Loucy (cell line): ENCODE measurements at regions not wholly inside any gene's neighbourhood (a gene's known extent, or its start where the extent isn't known, plus 50 kb on each side); places are given as distances from the start of the nearest gene placed in this dataset.

Experiments used
- H2AFZ ChIP-seq: fragments of 200-600 bp; sonication (generic); 2 replicates; pipeline ENCODE4 v1.6.0; 2016; ENCODE audit warnings: antibody characterized with exemption, mild to moderate bottlenecking, low read length, moderate library complexity
- H3F3A ChIP-seq: fragments of 200-600 bp; 2 replicates; pipeline ENCODE4 v1.6.0; 2016; ENCODE audit warnings: antibody characterized with exemption, low read depth, mild to moderate bottlenecking
- H3K27me3 ChIP-seq: fragments of 200-600 bp; sonication (generic); 2 replicates; pipeline ENCODE4 v1.6.1; 2014; ENCODE audit warnings: low read length, mild to moderate bottlenecking; ENCODE audit not compliant: insufficient read depth, poor library complexity, severe bottlenecking
- H3K36me3 ChIP-seq: fragments of 200-600 bp; sonication (generic); 2 replicates; pipeline ENCODE4 v1.6.1; 2016; ENCODE audit warnings: low read length; ENCODE audit not compliant: insufficient read depth
- H3K4me1 ChIP-seq: fragments of 200-600 bp; sonication (generic); 2 replicates; pipeline ENCODE4 v1.5.1; 2014; ENCODE audit warnings: low read length, mild to moderate bottlenecking; ENCODE audit not compliant: insufficient read depth, poor library complexity, severe bottlenecking
- H3K4me2 ChIP-seq: fragments of 200-600 bp; sonication (generic); 2 replicates; pipeline ENCODE4 v1.6.0; 2014; ENCODE audit warnings: antibody characterized with exemption, low read length, low read depth, mild to moderate bottlenecking; ENCODE audit not compliant: poor library complexity, severe bottlenecking
- H3K4me3 ChIP-seq: fragments of 200-600 bp; sonication (generic); 2 replicates; pipeline ENCODE4 v1.5.1; 2014; ENCODE audit warnings: low read length, mild to moderate bottlenecking, mixed read lengths; ENCODE audit not compliant: poor library complexity, severe bottlenecking
- H3K79me2 ChIP-seq: fragments of 200-600 bp; sonication (generic); 2 replicates; pipeline ENCODE4 v1.6.1; 2014; ENCODE audit warnings: low read length; ENCODE audit not compliant: insufficient read depth
- H3K9ac ChIP-seq: fragments of 200-600 bp; sonication (generic); 2 replicates; pipeline ENCODE4 v1.6.0; 2014; ENCODE audit warnings: mild to moderate bottlenecking, low read depth, low read length, moderate library complexity; ENCODE audit not compliant: poor library complexity, severe bottlenecking
- H3K9me2 ChIP-seq: fragments of 200-600 bp; sonication (generic); replicated peaks from 2 replicates; pipeline ENCODE4 v1.6.1; 2016; ENCODE audit warnings: low read depth, low read length, mixed read lengths
- H3K9me3 ChIP-seq: fragments of 200-600 bp; sonication (generic); 2 replicates; pipeline ENCODE4 v1.6.1; 2014; ENCODE audit warnings: mild to moderate bottlenecking, antibody characterized with exemption, low read length, low read depth; ENCODE audit not compliant: insufficient read depth
- H4K20me1 ChIP-seq: fragments of 200-600 bp; sonication (generic); 2 replicates; pipeline ENCODE4 v1.6.0; 2014; ENCODE audit warnings: antibody characterized with exemption, low read length, mild to moderate bottlenecking; ENCODE audit not compliant: insufficient read depth, poor library complexity, severe bottlenecking
- CTCF ChIP-seq: fragments of 200-600 bp; sonication (generic); conservative IDR thresholded peaks from 2 replicates; pipeline ENCODE4 v1.5.1; 2014; ENCODE audit warnings: mild to moderate bottlenecking, antibody characterized with exemption, low read length
- EZH2phosphoT487 ChIP-seq: fragments of 200-600 bp; IDR thresholded peaks from 2 replicates; pipeline ENCODE4 v1.6.1; 2018; ENCODE audit warnings: antibody characterized with exemption, mild to moderate bottlenecking, moderate library complexity, borderline replicate concordance

DNA sequence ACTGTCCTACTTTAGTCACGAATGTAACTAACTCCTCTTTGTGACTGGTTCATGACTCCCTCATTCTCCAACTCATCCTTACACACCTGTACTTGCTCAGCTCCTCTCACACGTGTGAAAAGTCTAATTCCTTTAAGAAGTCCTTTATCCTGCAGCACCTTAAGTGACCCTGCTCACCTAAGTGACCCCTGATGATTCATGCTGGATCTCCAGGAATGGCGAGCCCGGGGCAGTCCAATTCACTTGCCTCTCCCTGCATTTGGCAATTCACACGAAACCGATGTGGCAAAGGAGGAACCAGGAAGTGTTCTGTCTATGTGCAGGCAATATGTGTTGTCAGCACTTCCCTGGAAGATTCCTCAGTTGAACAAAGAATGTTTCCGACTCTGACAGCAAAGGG lies 189.8 kb upstream of the NABP1 start:
- no peak overlapping the region for H3K4me3 ChIP-seq
- no peak for TF ChIP-seq EZH2phosphoT487
- TF ChIP-seq CTCF = no peak
- no peak overlapping the region for H3K9ac ChIP-seq
- no peaks in the 10 kb centered on the region for H3K4me1 ChIP-seq
- H3K4me2 ChIP-seq = no peak overlapping the region
- no peaks in the 10 kb centered on the region for H3F3A ChIP-seq
- H3K27me3 ChIP-seq = no peaks in the 10 kb centered on the region
- no peaks in the 10 kb centered on the region for H4K20me1 ChIP-seq
- H2AFZ ChIP-seq = no peak overlapping the region; the same call in 1 of the 2 replicates
- H3K9me2 ChIP-seq = no peaks in the 10 kb centered on the region
- 0 out of 2 replicates have a peak, but pooled peaks cover 8% of the 10 kb centered on the region for H3K9me3 ChIP-seq
- no peaks in the 10 kb centered on the region for H3K36me3 ChIP-seq
- no peaks in the 10 kb centered on the region for H3K79me2 ChIP-seq

GRCh38 chr2:191489177-191489576 lies 188.8 kb upstream of the NABP1 start:
- H4K20me1 ChIP-seq = no peaks in the 10 kb centered on the region
- no peaks in the 10 kb centered on the region for H3K9me2 ChIP-seq
- no peaks in the 10 kb centered on the region for H3K27me3 ChIP-seq
- H3K4me2 ChIP-seq = no peak overlapping the region
- H3K79me2 ChIP-seq = no peaks in the 10 kb centered on the region
- H3K36me3 ChIP-seq = no peaks in the 10 kb centered on the region
- no peaks in the 10 kb centered on the region for H3K4me1 ChIP-seq
- no peak for TF ChIP-seq CTCF
- no peak for TF ChIP-seq EZH2phosphoT487
- H3K9ac ChIP-seq = no peak overlapping the region
- H3F3A ChIP-seq = no peaks in the 10 kb centered on the region
- no peak overlapping the region for H2AFZ ChIP-seq
- no peak overlapping the region for H3K4me3 ChIP-seq
- no peaks in the 10 kb centered on the region for H3K9me3 ChIP-seq

GRCh38 chr2:191496838-191497237 lies 181.1 kb upstream of the NABP1 start:
- no peaks in the 10 kb centered on the region for H4K20me1 ChIP-seq
- H3K9me3 ChIP-seq = no peaks in the 10 kb centered on the region
- no peaks in the 10 kb centered on the region for H3K27me3 ChIP-seq
- no peaks in the 10 kb centered on the region for H3K79me2 ChIP-seq
- no peaks in the 10 kb centered on the region for H3K9me2 ChIP-seq
- no peaks in the 10 kb centered on the region for H3K4me1 ChIP-seq
- no peak overlapping the region for H3K9ac ChIP-seq
- H3K4me2 ChIP-seq = no peak overlapping the region
- H3F3A ChIP-seq = no peaks in the 10 kb centered on the region
- H2AFZ ChIP-seq = no peak overlapping the region
- no peak overlapping the region for H3K4me3 ChIP-seq
- no peak for TF ChIP-seq EZH2phosphoT487
- TF ChIP-seq CTCF = no peak
- H3K36me3 ChIP-seq = no peaks in the 10 kb centered on the region
